H9 (cell line): ENCODE measurements at regions not wholly inside any gene's neighbourhood (a gene's known extent, or its start where the extent isn't known, plus 50 kb on each side); places are given as distances from the start of the nearest gene placed in this dataset.

Source experiments
- DNase-seq: peaks from one replicate; pipeline ENCODE4 v3.0.0-alpha.2; 2017
- H2AFZ ChIP-seq: one replicate; pipeline ENCODE4 v1.6.1; 2013; ENCODE audit warnings: mild to moderate bottlenecking, low read length, control low read depth, moderate library complexity
- H2AK5ac ChIP-seq: 2 replicates; pipeline ENCODE4 v1.6.1; 2013; ENCODE audit warnings: low read length, control low read depth, mixed read lengths; ENCODE audit not compliant: insufficient read length
- H2BK120ac ChIP-seq: one replicate; pipeline ENCODE4 v1.6.1; 2013; ENCODE audit warnings: low read depth, mild to moderate bottlenecking, low read length, control low read depth, inconsistent platforms; ENCODE audit not compliant: poor library complexity, severe bottlenecking
- H2BK12ac ChIP-seq: 2 replicates; pipeline ENCODE4 v1.6.1; 2013; ENCODE audit warnings: low read length, control low read depth, mixed read lengths, low read depth; ENCODE audit not compliant: insufficient read length
- H2BK15ac ChIP-seq: 2 replicates; pipeline ENCODE4 v1.6.1; 2013; ENCODE audit warnings: low read depth, low read length, control low read depth
- H2BK20ac ChIP-seq: one replicate; pipeline ENCODE4 v1.6.1; 2013; ENCODE audit warnings: low read depth, mild to moderate bottlenecking, low read length, control low read depth, inconsistent platforms; ENCODE audit not compliant: poor library complexity, severe bottlenecking
- H2BK5ac ChIP-seq: 2 replicates; pipeline ENCODE4 v1.6.1; 2013; ENCODE audit warnings: low read length, control low read depth, mixed read lengths; ENCODE audit not compliant: insufficient read length
- H3K14ac ChIP-seq: 2 replicates; pipeline ENCODE4 v1.6.1; 2013; ENCODE audit warnings: low read length, control low read depth; ENCODE audit not compliant: insufficient read depth
- H3K18ac ChIP-seq: 2 replicates; pipeline ENCODE4 v1.6.1; 2013; ENCODE audit warnings: low read depth, mild to moderate bottlenecking, mixed read lengths, low read length, control low read depth; ENCODE audit not compliant: insufficient read length
- H3K23ac ChIP-seq: 2 replicates; pipeline ENCODE4 v1.6.1; 2013; ENCODE audit warnings: low read length, control low read depth, mixed read lengths, low read depth; ENCODE audit not compliant: insufficient read length
- H3K23me2 ChIP-seq: 2 replicates; pipeline ENCODE4 v1.6.1; 2013; ENCODE audit warnings: low read depth, mild to moderate bottlenecking, mixed read lengths, low read length, control low read depth; ENCODE audit not compliant: insufficient read length, poor library complexity, severe bottlenecking
- H3K27ac ChIP-seq: 2 replicates; pipeline ENCODE4 v1.5.1; 2013; ENCODE audit warnings: low read length, control low read depth, mixed read lengths, low read depth; ENCODE audit not compliant: insufficient read length
- H3K27me3 ChIP-seq: 2 replicates; pipeline ENCODE4 v1.6.1; 2013; ENCODE audit warnings: low read length, control low read depth, inconsistent platforms; ENCODE audit not compliant: insufficient read depth
- H3K4ac ChIP-seq: 2 replicates; pipeline ENCODE4 v1.6.1; 2013; ENCODE audit warnings: low read depth, mild to moderate bottlenecking, control low read depth, inconsistent platforms, low read length, moderate library complexity
- H3K4me1 ChIP-seq: 2 replicates; pipeline ENCODE4 v1.6.1; 2013; ENCODE audit warnings: low read length, control low read depth, inconsistent platforms; ENCODE audit not compliant: insufficient read depth
- H3K4me2 ChIP-seq: 2 replicates; pipeline ENCODE4 v1.6.1; 2013; ENCODE audit warnings: low read length, control low read depth, mixed read lengths; ENCODE audit not compliant: insufficient read length, insufficient read depth
- H3K56ac ChIP-seq: 2 replicates; pipeline ENCODE4 v1.6.1; 2013; ENCODE audit warnings: low read depth, mild to moderate bottlenecking, mixed read lengths, low read length, control low read depth; ENCODE audit not compliant: insufficient read length
- H3K79me1 ChIP-seq: 2 replicates; pipeline ENCODE4 v1.6.1; 2013; ENCODE audit warnings: low read depth, mild to moderate bottlenecking, moderate library complexity, low read length, control low read depth, inconsistent platforms; ENCODE audit not compliant: insufficient read depth, poor library complexity, severe bottlenecking
- H3K79me2 ChIP-seq: 2 replicates; pipeline ENCODE4 v1.6.1; 2013; ENCODE audit warnings: low read length, control low read depth, inconsistent platforms; ENCODE audit not compliant: insufficient read depth
- H3K9ac ChIP-seq: 2 replicates; pipeline ENCODE4 v1.6.1; 2013; ENCODE audit warnings: low read length, control low read depth, mixed read lengths; ENCODE audit not compliant: insufficient read length; ENCODE audit errors: extremely low read depth
- H3K9me3 ChIP-seq: one replicate; pipeline ENCODE4 v1.6.1; 2013; ENCODE audit warnings: low read depth, low read length, inconsistent platforms; ENCODE audit not compliant: control insufficient read depth
- H3T11ph ChIP-seq: one replicate; pipeline ENCODE4 v1.6.1; 2013; ENCODE audit warnings: mild to moderate bottlenecking, low read length, control low read depth, inconsistent platforms
- H4K20me1 ChIP-seq: one replicate; pipeline ENCODE4 v1.6.1; 2013; ENCODE audit not compliant: control insufficient read depth, insufficient read length, insufficient read depth
- H4K5ac ChIP-seq: 2 replicates; pipeline ENCODE4 v1.6.1; 2013; ENCODE audit warnings: low read depth, mild to moderate bottlenecking, mixed read lengths, low read length, control low read depth; ENCODE audit not compliant: insufficient read length
- H4K8ac ChIP-seq: replicated peaks from 2 replicates; pipeline ENCODE4 v1.6.1; 2013; ENCODE audit warnings: low read length, control low read depth, mixed read lengths, low read depth; ENCODE audit not compliant: insufficient read length
- H4K91ac ChIP-seq: 2 replicates; pipeline ENCODE4 v1.6.1; 2013; ENCODE audit warnings: low read depth, mild to moderate bottlenecking, moderate library complexity, mixed read lengths, low read length, control low read depth; ENCODE audit not compliant: insufficient read length
- H3K27ac Mint-ChIP-seq, 3 experiments: 2 replicates in 2 of 3; 3 replicates in 1 of 3; pipeline ENCODE4 v1.8.0; 2020 to 2021; ENCODE audit warnings: mixed read lengths in 3 of 3, mild to moderate bottlenecking in 1 of 3, moderate library complexity in 1 of 3
- H3K27me3 Mint-ChIP-seq: 2 replicates; pipeline ENCODE4 v1.8.0; 2021; ENCODE audit warnings: low read depth, mild to moderate bottlenecking, moderate library complexity, mixed read lengths
- H3K36me3 Mint-ChIP-seq, 3 experiments: 2 replicates in 2 of 3; 3 replicates in 1 of 3; pipeline ENCODE4 v1.8.0; 2020 to 2021; ENCODE audit warnings: low read depth in 3 of 3, mixed read lengths in 3 of 3; ENCODE audit not compliant: insufficient read depth in 1 of 3
- H3K4me1 Mint-ChIP-seq, 2 experiments: 2 replicates each; pipeline ENCODE4 v1.8.0; 2020; ENCODE audit warnings: mixed read lengths in 2 of 2
- H3K4me3 Mint-ChIP-seq, 2 experiments: 2 replicates in 1 of 2; 3 replicates in 1 of 2; pipeline ENCODE4 v1.8.0; 2020 to 2021; ENCODE audit warnings: mild to moderate bottlenecking in 2 of 2, mixed read lengths in 2 of 2, moderate library complexity in 1 of 2
- H3K9me3 Mint-ChIP-seq, 2 experiments: 2 replicates in 1 of 2; 3 replicates in 1 of 2; pipeline ENCODE4 v1.8.0; 2020; ENCODE audit warnings: mild to moderate bottlenecking in 2 of 2, mixed read lengths in 2 of 2, moderate library complexity in 1 of 2
- WGBS: extraction: QIAGEN DNeasy Blood & Tissue Kit; methylation state at CpG from one replicate; pipeline ENCODE4 v1.1.7; 2013; ENCODE audit warnings: missing lambda C conversion rate, low lambda C conversion rate, mixed read lengths; ENCODE audit not compliant: insufficient read length; ENCODE audit errors: extremely low coverage; 5-methylcytosine and 5-hydroxymethylcytosine counted together
- TF ChIP-seq, protein P1 (sequence below): fragments of 200-600 bp; sonication (generic); conservative IDR thresholded peaks from 3 replicates; pipeline ENCODE4 v1.8.0; 2021; ENCODE audit warnings: antibody characterized with exemption, mild to moderate bottlenecking

DNA sequence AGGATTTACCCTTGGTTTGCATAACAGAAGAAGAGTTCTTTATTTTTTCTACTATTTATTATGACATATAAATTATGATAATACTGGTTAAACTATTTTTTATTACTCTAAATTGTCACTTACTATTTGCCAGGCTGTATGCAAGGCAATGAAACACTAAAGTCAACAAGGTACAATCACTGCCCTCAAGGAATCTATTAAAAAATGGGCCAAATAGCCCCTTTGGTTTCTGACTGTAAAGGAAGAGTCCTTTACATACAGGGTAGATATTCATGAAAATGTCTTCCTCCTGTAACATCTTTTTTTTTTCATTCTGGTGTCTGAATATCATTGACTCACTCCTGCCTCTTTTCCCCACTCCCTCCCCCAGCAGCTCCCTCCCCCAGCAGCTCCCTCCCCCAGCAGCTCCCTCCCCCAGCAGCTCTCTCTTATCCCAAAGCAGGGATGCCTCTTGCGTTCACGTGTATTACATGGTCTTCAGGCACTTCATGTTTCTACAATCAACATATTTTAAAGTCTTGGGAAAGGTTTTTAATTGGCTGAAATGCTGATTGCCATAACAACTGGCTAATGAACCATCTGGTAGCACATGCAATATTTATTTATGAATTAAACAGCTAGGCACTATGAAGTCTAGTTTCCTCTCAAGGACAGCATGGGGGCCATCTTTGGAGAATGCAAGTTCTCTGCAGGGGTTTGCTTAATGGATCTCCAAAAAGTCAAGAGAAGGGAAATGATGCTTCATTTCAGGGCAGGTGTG, 400.4 kb upstream of the PLXNA2 start:
- H3K4me1 Mint-ChIP-seq: peaks cover 1 to 5% of the 10 kb centered on the region in 2 experiments
- no peaks in the 10 kb centered on the region for H4K20me1 ChIP-seq

More for the DNA sequence above, 400.4 kb upstream of the PLXNA2 start:
- no peaks in the 10 kb centered on the region; a peak in 1 of 5 replicates for H3K9me3 Mint-ChIP-seq
- no peak for DNase-seq
- no peaks in the 10 kb centered on the region for H3K36me3 Mint-ChIP-seq
- H3K79me1 ChIP-seq: no peaks in the 10 kb centered on the region
- no peak overlapping the region for H2BK5ac ChIP-seq
- H2AK5ac ChIP-seq: no peak overlapping the region
- H3K27me3 Mint-ChIP-seq: no peaks in the 10 kb centered on the region
- no peak overlapping the region for H4K91ac ChIP-seq
- H3T11ph ChIP-seq: no peak overlapping the region
- H3K18ac ChIP-seq: no peak overlapping the region
- no peak overlapping the region for H3K14ac ChIP-seq
- no peaks in the 10 kb centered on the region for H3K27me3 ChIP-seq
- no peak overlapping the region for H4K5ac ChIP-seq
- no peak overlapping the region for H2BK15ac ChIP-seq
- H3K56ac ChIP-seq: no peak overlapping the region
- TF ChIP-seq, protein P1, sequence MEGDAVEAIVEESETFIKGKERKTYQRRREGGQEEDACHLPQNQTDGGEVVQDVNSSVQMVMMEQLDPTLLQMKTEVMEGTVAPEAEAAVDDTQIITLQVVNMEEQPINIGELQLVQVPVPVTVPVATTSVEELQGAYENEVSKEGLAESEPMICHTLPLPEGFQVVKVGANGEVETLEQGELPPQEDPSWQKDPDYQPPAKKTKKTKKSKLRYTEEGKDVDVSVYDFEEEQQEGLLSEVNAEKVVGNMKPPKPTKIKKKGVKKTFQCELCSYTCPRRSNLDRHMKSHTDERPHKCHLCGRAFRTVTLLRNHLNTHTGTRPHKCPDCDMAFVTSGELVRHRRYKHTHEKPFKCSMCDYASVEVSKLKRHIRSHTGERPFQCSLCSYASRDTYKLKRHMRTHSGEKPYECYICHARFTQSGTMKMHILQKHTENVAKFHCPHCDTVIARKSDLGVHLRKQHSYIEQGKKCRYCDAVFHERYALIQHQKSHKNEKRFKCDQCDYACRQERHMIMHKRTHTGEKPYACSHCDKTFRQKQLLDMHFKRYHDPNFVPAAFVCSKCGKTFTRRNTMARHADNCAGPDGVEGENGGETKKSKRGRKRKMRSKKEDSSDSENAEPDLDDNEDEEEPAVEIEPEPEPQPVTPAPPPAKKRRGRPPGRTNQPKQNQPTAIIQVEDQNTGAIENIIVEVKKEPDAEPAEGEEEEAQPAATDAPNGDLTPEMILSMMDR: no peak
- no peak overlapping the region for H3K27ac Mint-ChIP-seq
- no peak overlapping the region for H4K8ac ChIP-seq
- no peak overlapping the region for H3K4me3 Mint-ChIP-seq
- no peak overlapping the region for H2AFZ ChIP-seq
- H3K9ac ChIP-seq: no peak overlapping the region
- H3K79me2 ChIP-seq: no peaks in the 10 kb centered on the region
- no peaks in the 10 kb centered on the region for H3K4me1 ChIP-seq
- no peak overlapping the region for H3K27ac ChIP-seq
- H3K4ac ChIP-seq: no peak overlapping the region
- no peak overlapping the region for H2BK20ac ChIP-seq
- H3K4me2 ChIP-seq: no peak overlapping the region
- no CpG with 5 or more reads among the region's 2 CpGs for WGBS
- no peak overlapping the region for H3K23ac ChIP-seq
- no peaks in the 10 kb centered on the region for H3K23me2 ChIP-seq
- H3K9me3 ChIP-seq: no peaks in the 10 kb centered on the region
- no peak overlapping the region for H2BK12ac ChIP-seq
- H2BK120ac ChIP-seq: no peak overlapping the region
